Neuron (in vitro differentiated cells): ENCODE measurements at regions not wholly inside any gene's neighbourhood (a gene's known extent, or its start where the extent isn't known, plus 50 kb on each side); places are given as distances from the start of the nearest gene placed in this dataset.

Source experiments
- H2AFZ ChIP-seq: one replicate; pipeline ENCODE4 v1.6.1; 2013; ENCODE audit warnings: low read depth, mild to moderate bottlenecking, inconsistent platforms, low read length, moderate library complexity
- H3K27me3 ChIP-seq: one replicate; pipeline ENCODE4 v1.6.1; 2013; ENCODE audit warnings: low read length; ENCODE audit not compliant: insufficient read depth
- H3K36me3 ChIP-seq: one replicate; pipeline ENCODE4 v1.6.1; 2013; ENCODE audit warnings: low read length; ENCODE audit not compliant: insufficient read depth
- H3K4me1 ChIP-seq: one replicate; pipeline ENCODE4 v1.6.1; 2013; ENCODE audit warnings: low read length; ENCODE audit not compliant: insufficient read depth
- H3K4me3 ChIP-seq: 2 replicates; pipeline ENCODE4 v1.5.1; 2013; ENCODE audit warnings: mild to moderate bottlenecking, low read length, moderate library complexity
- H3K9me3 ChIP-seq: one replicate; pipeline ENCODE4 v1.6.1; 2013; ENCODE audit warnings: low read length

DNA sequence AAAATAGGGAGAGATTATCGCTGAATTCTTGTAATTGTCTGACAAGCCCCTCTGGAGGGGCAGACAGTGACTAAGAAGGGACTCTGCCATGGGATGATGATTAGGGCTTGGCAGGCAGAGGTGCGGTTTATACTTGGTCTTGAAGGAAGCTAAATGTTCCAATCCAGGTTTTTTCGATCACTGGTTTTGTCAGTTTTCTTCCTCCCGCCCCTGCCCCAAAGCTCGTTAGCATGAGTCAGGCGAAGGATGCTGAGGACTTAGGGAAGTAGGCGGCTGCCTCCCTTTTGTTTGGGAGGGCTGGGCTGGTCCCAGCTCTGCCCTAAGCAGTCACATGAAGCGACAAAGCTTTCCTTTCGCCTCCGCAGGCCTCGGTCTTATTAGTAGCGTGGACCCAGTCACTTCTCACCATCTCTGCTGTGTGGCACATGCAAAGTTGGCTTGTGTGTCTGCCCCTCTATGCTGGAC is 314.2 kb downstream of the CDC5L start:
- H2AFZ ChIP-seq, result no peak overlapping the region
- H3K27me3 ChIP-seq, result no peaks in the 10 kb centered on the region
- no peaks in the 10 kb centered on the region for H3K36me3 ChIP-seq
- peaks cover 14% of the 10 kb centered on the region for H3K4me1 ChIP-seq
- H3K4me3 ChIP-seq, result no peak overlapping the region
- H3K9me3 ChIP-seq, result no peaks in the 10 kb centered on the region

GRCh38 chr6:44702292-44702691 is 314.8 kb downstream of the CDC5L start:
- H3K36me3 ChIP-seq, result no peaks in the 10 kb centered on the region
- H3K4me1 ChIP-seq, result peaks cover 14% of the 10 kb centered on the region
- H3K4me3 ChIP-seq, result no peak overlapping the region
- H3K9me3 ChIP-seq, result no peaks in the 10 kb centered on the region
- H3K27me3 ChIP-seq, result no peaks in the 10 kb centered on the region
- no peak overlapping the region for H2AFZ ChIP-seq

DNA sequence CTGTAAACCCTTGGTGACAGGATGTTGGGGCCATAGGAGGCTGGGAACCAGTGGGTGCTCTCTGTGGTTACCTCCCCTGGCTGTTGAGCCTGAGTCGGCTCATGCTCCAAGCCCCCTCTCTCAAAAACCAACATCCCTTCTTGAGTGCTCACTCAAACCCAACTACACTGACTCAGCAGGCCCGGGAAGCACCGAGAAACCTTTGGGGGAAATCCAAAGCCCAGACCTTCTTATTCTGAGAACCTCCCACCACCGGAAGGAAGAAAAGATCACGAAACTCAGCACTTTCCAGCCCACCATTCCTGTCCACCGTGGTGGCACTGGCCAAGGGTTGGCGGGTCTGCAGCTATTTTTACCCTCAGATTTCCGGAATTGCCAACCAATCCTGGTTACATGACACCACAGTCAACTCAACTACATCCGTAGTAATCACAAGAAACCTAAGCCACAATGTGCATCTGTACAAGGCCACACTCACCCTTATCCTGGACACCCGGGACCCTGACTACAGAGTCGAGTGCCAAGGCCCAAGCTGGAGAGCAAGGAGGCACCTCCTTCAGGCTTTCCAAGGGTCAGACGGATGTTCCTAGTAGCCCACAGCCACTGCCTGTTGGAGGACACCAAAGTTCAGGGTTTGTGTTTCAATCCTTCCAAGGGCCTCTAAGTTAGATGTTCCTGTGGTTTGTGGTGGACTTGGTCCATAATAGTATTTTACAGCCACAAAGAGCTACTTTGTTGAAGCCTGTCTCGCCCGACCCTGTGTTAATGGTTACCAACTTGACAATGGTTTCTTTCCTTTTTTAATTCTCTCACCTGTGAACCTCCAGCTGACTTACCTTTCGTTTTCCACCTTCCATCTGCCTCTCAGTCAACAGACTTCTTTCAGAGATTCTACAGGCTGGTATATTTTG is 317.0 kb downstream of the CDC5L start:
- H3K27me3 ChIP-seq, result no peaks in the 10 kb centered on the region
- H3K36me3 ChIP-seq, result no peaks in the 10 kb centered on the region
- H2AFZ ChIP-seq, result no peak overlapping the region
- H3K4me3 ChIP-seq, result no peak overlapping the region
- peaks cover 14% of the 10 kb centered on the region for H3K4me1 ChIP-seq
- no peaks in the 10 kb centered on the region for H3K9me3 ChIP-seq

DNA sequence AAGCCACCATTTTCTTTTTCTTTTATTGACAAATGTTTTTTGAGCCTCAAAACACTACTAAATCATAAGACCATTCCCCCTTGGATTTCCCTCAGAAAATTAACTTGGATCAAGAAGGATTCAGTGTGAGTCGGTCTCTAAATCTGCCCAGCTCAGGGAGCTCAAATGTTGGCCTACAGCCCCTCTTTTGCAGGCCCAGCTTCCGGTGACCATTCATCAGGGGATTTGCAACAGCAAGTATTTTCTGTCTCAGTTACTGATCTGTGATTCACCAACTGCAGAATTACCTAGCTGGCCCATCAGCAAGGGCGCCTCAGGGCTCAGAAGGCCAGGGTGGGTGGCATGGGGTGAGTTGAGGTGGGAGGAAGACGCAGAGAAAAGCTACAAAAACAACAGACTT is 318.1 kb downstream of the CDC5L start:
- Histone ChIP-seq H2AFZ (no peak overlapping the region), H3K4me1 (peaks cover 14% of the 10 kb centered on the region), H3K27me3 (no peaks in the 10 kb centered on the region), H3K36me3 (no peaks in the 10 kb centered on the region), H3K9me3 (no peaks in the 10 kb centered on the region), H3K4me3 (no peak overlapping the region)

DNA sequence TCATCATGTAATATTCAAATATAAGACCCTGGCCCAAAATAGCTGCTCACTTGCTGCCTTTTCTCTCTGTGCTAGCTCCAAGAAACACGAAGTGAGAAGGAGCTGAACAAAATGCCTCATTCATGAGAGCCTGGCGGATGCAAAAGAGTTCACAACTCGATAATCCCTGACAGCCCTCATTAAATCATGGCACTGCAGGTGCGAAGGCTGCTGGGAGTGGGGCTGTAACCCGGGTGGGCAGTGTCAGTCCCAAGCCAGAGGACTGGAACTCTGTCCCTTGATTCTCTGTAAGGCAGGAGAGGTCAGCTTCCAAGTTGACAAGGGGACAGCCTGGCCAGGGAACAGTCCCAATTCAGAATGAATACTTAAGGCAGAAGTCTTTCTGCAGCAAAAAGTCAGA is 318.5 kb downstream of the CDC5L start:
- Histone ChIP-seq H3K36me3 (no peaks in the 10 kb centered on the region), H3K4me3 (no peak overlapping the region), H2AFZ (no peak overlapping the region), H3K9me3 (no peaks in the 10 kb centered on the region), H3K4me1 (peaks cover 14% of the 10 kb centered on the region), H3K27me3 (no peaks in the 10 kb centered on the region)

DNA sequence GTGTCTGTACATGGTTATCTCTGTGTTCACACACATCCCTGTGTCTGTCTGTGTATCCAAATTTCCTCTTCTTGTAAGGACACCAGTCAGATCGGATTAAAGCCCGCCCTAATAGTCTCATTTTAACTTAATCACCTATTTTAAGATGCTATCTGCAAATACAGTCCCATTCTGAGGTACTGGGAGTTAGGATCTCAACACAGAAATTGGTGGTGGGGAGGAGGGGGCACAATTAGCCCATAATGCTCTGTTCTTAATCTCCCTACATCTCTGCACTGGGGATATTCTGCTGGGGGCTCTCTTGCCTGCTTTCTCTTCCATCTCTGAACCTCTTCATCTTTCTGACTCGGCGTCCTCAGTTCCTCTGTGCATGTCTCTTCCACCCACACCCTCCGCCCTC is 320.7 kb downstream of the CDC5L start:
- no peaks in the 10 kb centered on the region for H3K36me3 ChIP-seq
- H3K4me1 ChIP-seq, result peaks cover 16% of the 10 kb centered on the region
- H2AFZ ChIP-seq, result no peak overlapping the region
- no peaks in the 10 kb centered on the region for H3K9me3 ChIP-seq
- H3K27me3 ChIP-seq, result no peaks in the 10 kb centered on the region
- H3K4me3 ChIP-seq, result no peak overlapping the region

- peaks cover 23% of the 10 kb centered on the region for H3K4me1 ChIP-seq
- no peaks in the 10 kb centered on the region for H3K27me3 ChIP-seq
- H3K36me3 ChIP-seq, result no peaks in the 10 kb centered on the region
- H2AFZ ChIP-seq, result no peak overlapping the region
- no peak overlapping the region for H3K4me3 ChIP-seq
- H3K9me3 ChIP-seq, result no peaks in the 10 kb centered on the region
Measured at GRCh38 chr6:44712353-44713111, 325.0 kb downstream of the CDC5L start.

DNA sequence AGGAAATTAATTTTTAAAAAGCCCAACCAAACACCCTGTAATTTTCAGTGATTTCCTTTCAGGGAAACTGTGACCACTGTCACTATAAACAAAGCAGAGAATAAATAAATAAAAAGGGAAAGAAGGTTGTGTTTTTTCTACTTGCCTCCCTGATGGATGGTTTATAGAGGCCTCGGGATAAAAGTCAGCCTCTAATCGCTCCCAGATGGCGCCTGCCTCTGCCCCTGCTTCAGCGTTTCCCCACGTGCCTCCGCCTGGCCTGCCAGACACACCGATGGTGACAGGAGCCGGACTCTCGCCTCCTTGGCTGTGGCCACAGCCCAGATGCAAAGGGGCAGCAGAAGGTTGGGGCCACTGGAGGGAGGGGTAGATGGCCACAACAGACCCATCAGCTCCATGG is 327.7 kb downstream of the CDC5L start:
- Histone ChIP-seq H3K27me3 (no peaks in the 10 kb centered on the region), H3K9me3 (no peaks in the 10 kb centered on the region), H3K36me3 (no peaks in the 10 kb centered on the region), H3K4me3 (no peak overlapping the region), H2AFZ (no peak overlapping the region), H3K4me1 (peaks cover 23% of the 10 kb centered on the region)

GRCh38 chr6:44715925-44716324 is 328.4 kb downstream of the CDC5L start:
- no peak overlapping the region for H2AFZ ChIP-seq
- H3K9me3 ChIP-seq, result no peaks in the 10 kb centered on the region
- no peak overlapping the region for H3K4me3 ChIP-seq
- H3K27me3 ChIP-seq, result no peaks in the 10 kb centered on the region
- peaks cover 23% of the 10 kb centered on the region for H3K4me1 ChIP-seq
- no peaks in the 10 kb centered on the region for H3K36me3 ChIP-seq

- peaks cover 15% of the 10 kb centered on the region for H3K4me1 ChIP-seq
- no peak overlapping the region for H3K4me3 ChIP-seq
- no peaks in the 10 kb centered on the region for H3K9me3 ChIP-seq
- no peaks in the 10 kb centered on the region for H3K27me3 ChIP-seq
- H2AFZ ChIP-seq, result no peak overlapping the region
- no peaks in the 10 kb centered on the region for H3K36me3 ChIP-seq
Measured at GRCh38 chr6:44717431-44717830, 329.9 kb downstream of the CDC5L start.

- Histone ChIP-seq H3K9me3 (no peaks in the 10 kb centered on the region), H3K27me3 (no peaks in the 10 kb centered on the region)
Measured at GRCh38 chr6:44721954-44722578, 334.6 kb downstream of the CDC5L start.

DNA sequence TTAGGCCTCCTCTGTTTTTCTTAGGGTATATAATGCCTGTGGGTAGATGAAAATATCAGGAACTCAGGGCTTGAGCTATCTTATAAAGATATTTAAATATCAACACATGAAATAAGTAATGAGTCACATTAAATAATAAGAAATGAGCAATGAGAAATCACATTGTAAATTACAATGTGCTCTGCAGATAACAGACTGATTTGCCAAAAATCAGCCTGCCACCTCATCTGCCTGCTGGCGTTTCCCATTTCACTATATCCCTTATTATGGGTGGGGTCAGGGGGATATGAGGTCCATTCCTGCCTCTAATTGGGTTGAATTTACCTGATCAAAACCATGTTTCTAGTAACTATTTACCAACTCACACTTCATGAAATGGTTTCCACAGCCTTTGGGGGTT is 335.2 kb downstream of the CDC5L start:
- no peaks in the 10 kb centered on the region for H3K9me3 ChIP-seq
- no peaks in the 10 kb centered on the region for H3K27me3 ChIP-seq
- H3K4me1 ChIP-seq, result peaks cover 9% of the 10 kb centered on the region
- no peak overlapping the region for H3K4me3 ChIP-seq
- H2AFZ ChIP-seq, result no peak overlapping the region
- H3K36me3 ChIP-seq, result no peaks in the 10 kb centered on the region

More at GRCh38 chr6:44721954-44722578, 334.6 kb downstream of the CDC5L start:
- Histone ChIP-seq H3K4me1 (peaks cover 9% of the 10 kb centered on the region), H2AFZ (no peak overlapping the region), H3K36me3 (no peaks in the 10 kb centered on the region), H3K4me3 (no peak overlapping the region)
